Endothelial cell of umbilical vein (primary cell): ENCODE measurements at regions not wholly inside any gene's neighbourhood (a gene's known extent, or its start where the extent isn't known, plus 50 kb on each side); places are given as distances from the start of the nearest gene placed in this dataset.

ENCODE experiments used
- BruUV-seq: library from RNA; stranded (reverse); fragments of 400-500 nt; replicated peaks from 2 replicates; lab custom pipeline; 2021; lab: Mats Ljungman, UMichigan
- CTCF ChIA-PET: fragments of 300-600, 350-600 bp; sonication (Branson Sonifier 250); formaldehyde crosslinking; loops from one replicate; lab custom pipeline; 2021; ENCODE audit warnings: antibody characterized with exemption, inconsistent platforms; lab: Charles Lee
- POLR2A ChIA-PET: fragments of 300-600, 350-600 bp; sonication (Branson Sonifier 250); formaldehyde crosslinking; loops from one replicate; lab custom pipeline; 2021; ENCODE audit warnings: antibody characterized with exemption, inconsistent platforms; lab: Charles Lee
- DNase-seq: peaks from one replicate; pipeline ENCODE4 v3.0.0-alpha.2; 2011; ENCODE audit warnings: low read depth, low spot score
- FAIRE-seq: peaks from 2 replicates; lab custom pipeline; 2011; peaks lifted over from hg19 to GRCh38; lab: Jason Lieb, UNC
- H2AFZ ChIP-seq: 2 replicates; pipeline ENCODE4 v1.6.0; 2012; ENCODE audit warnings: low read depth, low read length, control low read depth, inconsistent platforms
- H3K27ac ChIP-seq: 2 replicates; pipeline ENCODE4 v1.5.1; 2011; ENCODE audit warnings: low read depth, mild to moderate bottlenecking, control low read depth, low read length, moderate library complexity; ENCODE audit not compliant: insufficient read depth
- H3K27me3 ChIP-seq, 2 experiments: 2 replicates each; pipeline versions ENCODE4 v1.6.0 to v1.6.1; 2011; ENCODE audit warnings: low read length in 2 of 2, mixed read lengths in 1 of 2; ENCODE audit not compliant: control insufficient read depth in 2 of 2, insufficient read depth in 2 of 2
- H3K36me3 ChIP-seq, 2 experiments: 2 replicates in 1 of 2; 3 replicates in 1 of 2; pipeline ENCODE4 v1.5.1; 2011; ENCODE audit warnings: low read length in 2 of 2, mild to moderate bottlenecking in 1 of 2, moderate library complexity in 1 of 2; ENCODE audit not compliant: control insufficient read depth in 2 of 2, insufficient read depth in 2 of 2; ENCODE audit errors: extremely low read depth in 1 of 2
- H3K4me1 ChIP-seq: 3 replicates; pipeline ENCODE4 v1.5.1; 2011; ENCODE audit warnings: mild to moderate bottlenecking, low read length; ENCODE audit not compliant: control insufficient read depth, insufficient read depth; ENCODE audit errors: extremely low read depth
- H3K4me2 ChIP-seq: 2 replicates; pipeline ENCODE4 v1.6.1; 2011; ENCODE audit warnings: low read length, control low read depth, mixed read lengths; ENCODE audit not compliant: insufficient read depth
- H3K4me3 ChIP-seq, 3 experiments: fragments of 200-600 bp in 1 of 3; sonication (generic), shearing (Covaris generic) in 1 of 3; replicated peaks in 1 of 3; 2 replicates each; pipeline ENCODE4 v1.5.1; 2011 to 2016; ENCODE audit warnings: control low read depth in 3 of 3, low read length in 3 of 3, mild to moderate bottlenecking in 2 of 3, inconsistent platforms in 1 of 3, low read depth in 1 of 3, moderate library complexity in 1 of 3; ENCODE audit not compliant: insufficient read depth in 1 of 3
- H3K79me2 ChIP-seq: 2 replicates; pipeline ENCODE4 v1.6.0; 2012; ENCODE audit warnings: low read length, inconsistent platforms; ENCODE audit not compliant: control insufficient read depth, insufficient read depth
- H3K9ac ChIP-seq: replicated peaks from 2 replicates; pipeline ENCODE3; 2011; ENCODE audit warnings: low read length, control low read depth; ENCODE audit not compliant: insufficient read depth; ENCODE audit errors: extremely low read depth
- H3K9me1 ChIP-seq: replicated peaks from 3 replicates; pipeline ENCODE4 v1.6.0; 2011; ENCODE audit warnings: mild to moderate bottlenecking, low read length; ENCODE audit not compliant: control insufficient read depth, insufficient read depth; ENCODE audit errors: extremely low read depth
- H3K9me3 ChIP-seq: replicated peaks from 2 replicates; pipeline ENCODE4 v1.5.1; 2012; ENCODE audit warnings: low read length, inconsistent platforms; ENCODE audit not compliant: control insufficient read depth, insufficient read depth
- H4K20me1 ChIP-seq: replicated peaks from 2 replicates; pipeline ENCODE3; 2011; ENCODE audit warnings: mild to moderate bottlenecking, low read length; ENCODE audit not compliant: control insufficient read depth, insufficient read depth; ENCODE audit errors: extremely low read depth
- CTCF ChIP-seq, 2 donors: IDR thresholded peaks; 1 replicate in 1 of 2; 2 replicates in 1 of 2; pipeline ENCODE4 v1.5.1; 2011; ENCODE audit warnings: low read length in 2 of 2, mild to moderate bottlenecking in 2 of 2, moderate library complexity in 2 of 2, control low read depth in 1 of 2, inconsistent platforms in 1 of 2, low read depth in 1 of 2; ENCODE audit not compliant: insufficient read depth in 1 of 2; ENCODE audit errors: extremely low read depth in 1 of 2
- EZH2 ChIP-seq: IDR thresholded peaks from 2 replicates; pipeline ENCODE4 v1.6.1; 2012; ENCODE audit warnings: borderline replicate concordance, low read depth, mild to moderate bottlenecking, moderate library complexity, low read length, inconsistent platforms; ENCODE audit not compliant: severe bottlenecking
- FOS ChIP-seq: IDR thresholded peaks from 2 replicates; pipeline ENCODE4 v1.6.1; 2011; ENCODE audit warnings: mild to moderate bottlenecking, low read length, moderate library complexity, borderline replicate concordance; ENCODE audit not compliant: insufficient read depth
- GATA2 ChIP-seq: IDR thresholded peaks from 2 replicates; pipeline ENCODE4 v1.7.0; 2011; ENCODE audit warnings: low read depth, mild to moderate bottlenecking, moderate library complexity, mixed read lengths, low read length; ENCODE audit not compliant: insufficient read length, insufficient read depth
- JUN ChIP-seq: IDR thresholded peaks from 2 replicates; pipeline ENCODE4 v1.6.1; 2011; ENCODE audit warnings: borderline replicate concordance, low read depth; ENCODE audit not compliant: insufficient read length, insufficient read depth
- MAX ChIP-seq: IDR thresholded peaks from 2 replicates; pipeline ENCODE4 v1.6.1; 2011; ENCODE audit not compliant: insufficient read depth, insufficient read length
- MYC ChIP-seq: IDR thresholded peaks from one replicate; pipeline ENCODE4 v1.6.1; 2011; ENCODE audit warnings: mild to moderate bottlenecking, low read depth, low read length
- POLR2A ChIP-seq: IDR thresholded peaks from 2 replicates; pipeline ENCODE4 v1.6.1; 2012; ENCODE audit warnings: low read depth, mild to moderate bottlenecking, control low read depth, low read length
- POLR2AphosphoS5 ChIP-seq: IDR thresholded peaks from 2 replicates; pipeline ENCODE4 v1.6.1; 2012; ENCODE audit warnings: low read depth, mild to moderate bottlenecking, control low read depth, low read length, moderate library complexity; ENCODE audit not compliant: insufficient read depth
- dilution Hi-C: fragments of 300-500 bp; cut with MboI; formaldehyde crosslinking; loops from one replicate; pipeline ENCODE4 v1.15.0; 2019; ENCODE audit warnings: low sequenced_read_pairs; ENCODE audit not compliant: extremely low pct_ligation_motif_present
- intact Hi-C: fragments of 100-400 bp; cut with micrococcal nuclease; formaldehyde crosslinking; loops from one replicate; pipeline ENCODE4 v1.10.0; 2022

- no peak overlapping the region for H3K4me2 ChIP-seq
- no peaks in the 10 kb centered on the region for H3K79me2 ChIP-seq
- no TSS peak for BruUV-seq
- H3K9me1 ChIP-seq: no peaks in the 10 kb centered on the region
- FAIRE-seq (no peak), DNase-seq (no peak)
- ChIA-PET CTCF (no interaction called here), POLR2A (no interaction called here)
- H3K9ac ChIP-seq: no peak overlapping the region
- H3K4me1 ChIP-seq: no peaks in the 10 kb centered on the region
- TF ChIP-seq POLR2AphosphoS5 (no peak), MYC (no peak), CTCF (IDR thresholded peaks at IDR 0.05; ENCODE audit: extremely low read depth in 1 of 2, insufficient read depth in 1 of 2, low read depth in 1 of 2, low read length in 2 of 2) (no peak), JUN (no peak), GATA2 (no peak), FOS (no peak), MAX (no peak), EZH2 (no peak), POLR2A (no peak)
- dilution Hi-C loops: no loop called here
- H3K36me3 ChIP-seq: no peaks in the 10 kb centered on the region
- no peak overlapping the region for H2AFZ ChIP-seq
- no peaks in the 10 kb centered on the region for H3K27me3 ChIP-seq
- intact Hi-C loops: no loop called here
- no peaks in the 10 kb centered on the region for H4K20me1 ChIP-seq
- no peak overlapping the region for H3K27ac ChIP-seq
- peaks cover 3% of the 10 kb centered on the region for H3K9me3 ChIP-seq
- H3K4me3 ChIP-seq: no peak overlapping the region
Observed at GRCh38 chr17:74070998-74071679, 132.3 kb upstream of the RPL38 start.
